ENCODE measurements at regions not wholly inside any gene's neighbourhood (a gene's known extent, or its start where the extent isn't known, plus 50 kb on each side); places are given as distances from the start of the nearest gene placed in this dataset.

GRCh38 chr1:181409981-181410380 lies 73.3 kb upstream of the CACNA1E start:
- TF ChIP-seq, protein P1, sequence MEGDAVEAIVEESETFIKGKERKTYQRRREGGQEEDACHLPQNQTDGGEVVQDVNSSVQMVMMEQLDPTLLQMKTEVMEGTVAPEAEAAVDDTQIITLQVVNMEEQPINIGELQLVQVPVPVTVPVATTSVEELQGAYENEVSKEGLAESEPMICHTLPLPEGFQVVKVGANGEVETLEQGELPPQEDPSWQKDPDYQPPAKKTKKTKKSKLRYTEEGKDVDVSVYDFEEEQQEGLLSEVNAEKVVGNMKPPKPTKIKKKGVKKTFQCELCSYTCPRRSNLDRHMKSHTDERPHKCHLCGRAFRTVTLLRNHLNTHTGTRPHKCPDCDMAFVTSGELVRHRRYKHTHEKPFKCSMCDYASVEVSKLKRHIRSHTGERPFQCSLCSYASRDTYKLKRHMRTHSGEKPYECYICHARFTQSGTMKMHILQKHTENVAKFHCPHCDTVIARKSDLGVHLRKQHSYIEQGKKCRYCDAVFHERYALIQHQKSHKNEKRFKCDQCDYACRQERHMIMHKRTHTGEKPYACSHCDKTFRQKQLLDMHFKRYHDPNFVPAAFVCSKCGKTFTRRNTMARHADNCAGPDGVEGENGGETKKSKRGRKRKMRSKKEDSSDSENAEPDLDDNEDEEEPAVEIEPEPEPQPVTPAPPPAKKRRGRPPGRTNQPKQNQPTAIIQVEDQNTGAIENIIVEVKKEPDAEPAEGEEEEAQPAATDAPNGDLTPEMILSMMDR (IDR thresholded peaks at IDR 0.05; ENCODE audit: low read depth, low read length, missing control alignments), result no peak
- H3K4me3 ChIP-seq (ENCODE audit: low read depth, low read length), result no peak overlapping the region
- no peak for DNase-seq (ENCODE audit: low read depth)
- in situ Hi-C loops (cut with HindIII; ENCODE audit: low sequenced_read_pairs), result loop anchor here (25.0 kb wide), 1 partner anchor 198 kb away; no protein-coding TSS in a partner anchor

- H3K4me3 ChIP-seq (ENCODE audit: low read depth, low read length), result no peak overlapping the region
- in situ Hi-C loops (cut with HindIII; ENCODE audit: low sequenced_read_pairs), result loop anchor here (25.0 kb wide), 1 partner anchor 200 kb away; no protein-coding TSS in a partner anchor
- TF ChIP-seq, protein P1 (IDR thresholded peaks at IDR 0.05; ENCODE audit: low read depth, low read length, missing control alignments), result no peak
- DNase-seq (ENCODE audit: low read depth), result no peak
Observed at GRCh38 chr1:181412746-181413145, 70.6 kb upstream of the CACNA1E start.

DNA sequence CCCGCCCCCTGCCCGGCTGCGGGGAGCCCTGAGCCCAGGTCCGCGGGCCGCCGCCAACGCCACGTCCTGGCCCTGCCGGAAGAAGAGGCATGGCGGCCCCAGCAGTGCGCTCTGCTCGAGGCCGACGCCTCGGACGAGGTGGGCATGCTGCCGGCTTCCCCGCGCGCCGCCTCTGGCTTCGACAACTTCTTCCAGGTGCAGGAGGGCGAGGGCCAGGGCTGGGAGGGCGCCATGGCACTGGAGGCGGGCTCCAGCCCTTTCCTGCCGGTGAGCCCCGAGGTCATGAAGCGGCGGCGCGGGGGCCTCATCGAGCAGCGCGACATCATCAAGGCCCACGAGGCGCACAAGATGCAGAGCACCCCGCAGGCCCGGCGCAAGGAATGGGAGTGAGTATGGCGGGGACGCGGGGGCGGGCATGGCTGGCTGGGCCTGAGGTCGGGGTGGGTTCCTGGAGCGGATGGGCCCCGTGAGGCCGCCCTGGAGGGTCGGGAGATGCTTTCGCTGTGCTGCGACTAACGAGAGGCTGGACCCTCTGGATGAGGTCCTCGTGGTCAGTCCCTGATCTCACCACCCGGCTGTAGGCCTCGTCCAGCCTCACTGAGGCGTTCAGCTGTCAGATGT lies 70.0 kb upstream of the CACNA1E start:
- in situ Hi-C loops (cut with HindIII; ENCODE audit: low sequenced_read_pairs), result loop anchor here (25.0 kb wide), 1 partner anchor 201 kb away; no protein-coding TSS in a partner anchor
- no peak overlapping the region for H3K4me3 ChIP-seq (ENCODE audit: low read depth, low read length)
- TF ChIP-seq, protein P1 (IDR thresholded peaks at IDR 0.05; ENCODE audit: low read depth, low read length, missing control alignments), result no peak
- no peak for DNase-seq (ENCODE audit: low read depth)

DNA sequence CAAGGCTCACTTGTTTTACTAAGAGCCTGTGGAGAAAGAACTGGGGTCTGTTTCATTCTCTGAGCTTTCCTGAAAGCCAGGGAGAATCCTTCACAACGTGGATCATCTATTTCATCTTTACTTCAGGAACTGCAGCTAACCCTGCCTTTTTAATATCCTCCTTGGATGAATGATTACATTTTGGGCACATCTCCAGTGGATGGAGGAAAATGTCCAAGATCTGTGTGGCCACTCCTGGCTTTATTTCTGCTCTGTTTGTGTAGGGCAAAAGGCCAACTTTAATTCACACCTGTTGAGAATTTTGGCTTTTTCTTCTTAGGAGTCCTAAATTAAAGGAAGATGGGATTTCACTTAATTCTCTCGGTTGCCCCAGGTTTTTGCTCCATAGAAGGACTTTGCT lies 69.5 kb upstream of the CACNA1E start:
- DNase-seq (ENCODE audit: low read depth), result no peak
- in situ Hi-C loops (cut with HindIII; ENCODE audit: low sequenced_read_pairs), result loop anchor here (25.0 kb wide), 1 partner anchor 202 kb away; no protein-coding TSS in a partner anchor
- TF ChIP-seq, protein P1 (IDR thresholded peaks at IDR 0.05; ENCODE audit: low read depth, low read length, missing control alignments), result no peak
- H3K4me3 ChIP-seq (ENCODE audit: low read depth, low read length), result no peak overlapping the region

GRCh38 chr1:181416268-181416860 lies 67.0 kb upstream of the CACNA1E start:
- in situ Hi-C loops (cut with HindIII; ENCODE audit: low sequenced_read_pairs), result loop anchor here (25.0 kb wide), 1 partner anchor 204 kb away; no protein-coding TSS in a partner anchor
- H3K4me3 ChIP-seq (ENCODE audit: low read depth, low read length), result no peak overlapping the region
- DNase-seq (ENCODE audit: low read depth), result no peak
- TF ChIP-seq, protein P1 (IDR thresholded peaks at IDR 0.05; ENCODE audit: low read depth, low read length, missing control alignments), result no peak

DNA sequence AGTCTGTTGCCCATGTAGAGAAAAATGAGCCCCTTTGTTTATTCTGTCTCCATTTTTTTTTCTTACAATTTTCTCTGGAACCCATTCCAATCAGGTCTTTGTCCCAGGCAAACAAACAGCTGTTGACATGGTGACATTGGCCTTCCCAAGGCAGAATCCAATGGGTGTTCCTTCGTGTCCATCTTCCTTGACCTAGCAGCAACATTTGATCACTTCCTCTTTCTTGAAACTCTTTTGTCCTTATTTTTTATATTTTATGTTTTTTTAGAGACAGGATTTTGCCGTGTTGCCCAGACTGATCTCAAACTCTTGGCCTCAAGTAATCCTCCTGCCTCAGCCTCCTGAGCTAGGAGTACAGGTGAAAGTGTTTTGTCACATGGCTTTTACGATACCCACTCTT lies 65.4 kb upstream of the CACNA1E start:
- in situ Hi-C loops (cut with HindIII; ENCODE audit: low sequenced_read_pairs), result loop anchor here (25.0 kb wide), 1 partner anchor 206 kb away; no protein-coding TSS in a partner anchor
- TF ChIP-seq, protein P1 (IDR thresholded peaks at IDR 0.05; ENCODE audit: low read depth, low read length, missing control alignments), result no peak
- no peak overlapping the region for H3K4me3 ChIP-seq (ENCODE audit: low read depth, low read length)
- DNase-seq (ENCODE audit: low read depth), result no peak
